HCT116 (cell line): ENCODE measurements at regions not wholly inside any gene's neighbourhood (a gene's known extent, or its start where the extent isn't known, plus 50 kb on each side); places are given as distances from the start of the nearest gene placed in this dataset.

ENCODE experiments used
- CTCF ChIP-seq, 3 experiments: fragments of 200-600 bp in 1 of 3; sonication (generic) in 1 of 3; IDR thresholded peaks in 2 of 3; conservative IDR thresholded peaks in 1 of 3; 2 replicates each; pipeline ENCODE4 v1.5.1; 2012 to 2017; ENCODE audit warnings: low read depth in 2 of 3, low read length in 2 of 3, antibody characterized with exemption in 1 of 3, borderline replicate concordance in 1 of 3, control low read depth in 1 of 3, mild to moderate bottlenecking in 1 of 3, mixed read lengths in 1 of 3, mixed run types in 1 of 3, moderate library complexity in 1 of 3; ENCODE audit not compliant: insufficient read depth in 1 of 3
- EZH2 ChIP-seq: fragments of 200-600 bp; sonication (generic); IDR thresholded peaks from 2 replicates; pipeline ENCODE4 v1.6.1; 2017; ENCODE audit warnings: antibody characterized with exemption, mixed run types
- MAX ChIP-seq: IDR thresholded peaks from 2 replicates; pipeline ENCODE4 v1.6.1; 2012
- POLR2AphosphoS5 ChIP-seq: IDR thresholded peaks from 2 replicates; pipeline ENCODE4 v1.6.1; 2011; ENCODE audit warnings: mild to moderate bottlenecking, low read depth, low read length, moderate library complexity

- TF ChIP-seq CTCF (IDR thresholded peaks at IDR 0.05 in 2 of 3, conservative IDR thresholded peaks at IDR 0.05 in 1 of 3; ENCODE audit: borderline replicate concordance in 1 of 3, insufficient read depth in 1 of 3, low read depth in 2 of 3, low read length in 2 of 3), result no peak
- no peak for TF ChIP-seq MAX
- TF ChIP-seq POLR2AphosphoS5, result no peak
- TF ChIP-seq EZH2, result no peak
Measured at GRCh38 chr6:102928109-102928508, 1534.6 kb downstream of the GRIK2 start.
